ENCODE measurements at regions not wholly inside any gene's neighbourhood (a gene's known extent, or its start where the extent isn't known, plus 50 kb on each side); places are given as distances from the start of the nearest gene placed in this dataset.

DNA sequence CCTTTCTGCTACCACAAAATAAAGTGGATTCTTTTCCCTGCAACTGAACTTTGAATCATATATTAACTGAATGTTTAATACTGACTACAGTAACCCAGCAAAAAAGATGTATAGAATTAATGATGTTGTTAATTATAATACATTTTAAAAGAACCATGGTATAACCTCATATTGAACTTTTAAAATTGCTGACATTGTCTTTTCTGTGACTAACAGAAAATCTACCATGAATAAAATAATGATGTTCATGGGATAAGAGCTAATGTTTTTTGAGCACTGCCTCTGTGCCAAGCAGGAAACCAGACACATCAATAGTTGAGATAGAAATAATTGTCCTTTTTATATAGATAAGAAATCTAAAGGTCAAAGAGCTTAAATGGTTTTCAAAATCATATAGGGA is 691.9 kb downstream of the PDHA2 start:
- no peaks in the 10 kb centered on the region for H3K27me3 ChIP-seq
- intact Hi-C loops (cut with DNase I) = no loop called here

DNA sequence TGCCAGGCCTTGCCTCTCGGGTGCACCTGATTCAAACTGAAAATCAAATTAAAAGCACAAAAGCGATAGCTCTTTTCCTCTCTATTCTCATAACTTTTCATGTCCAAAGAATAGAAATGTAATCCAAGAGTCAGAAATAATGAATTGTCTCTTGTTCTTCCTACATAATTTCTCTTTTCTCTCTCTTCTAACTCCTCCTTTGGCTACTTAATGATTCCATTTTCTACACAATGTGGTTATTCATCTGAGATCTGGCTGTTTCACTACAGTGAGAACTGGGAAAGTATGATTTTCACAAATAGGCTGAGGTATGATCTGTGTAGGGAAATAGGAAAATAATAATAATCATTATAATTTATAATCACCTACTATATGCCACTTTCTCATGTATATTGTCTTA is 703.5 kb downstream of the PDHA2 start:
- Histone ChIP-seq H3K4me3 (replicated peaks in 1 of 3) (no peak overlapping the region), H3K36me3 (no peaks in the 10 kb centered on the region), H3K9me3 (no peaks in the 10 kb centered on the region), H3K4me1 (no peaks in the 10 kb centered on the region), H3K27ac (no peak overlapping the region), H3K27me3 (no peaks in the 10 kb centered on the region)
- no peak for DNase-seq
- intact Hi-C loops (cut with DNase I) = no loop called here
- 75 to 79% methylated on average over 2 of the region's 2 CpGs for WGBS, 2 donors
- TF ChIP-seq, protein P1, sequence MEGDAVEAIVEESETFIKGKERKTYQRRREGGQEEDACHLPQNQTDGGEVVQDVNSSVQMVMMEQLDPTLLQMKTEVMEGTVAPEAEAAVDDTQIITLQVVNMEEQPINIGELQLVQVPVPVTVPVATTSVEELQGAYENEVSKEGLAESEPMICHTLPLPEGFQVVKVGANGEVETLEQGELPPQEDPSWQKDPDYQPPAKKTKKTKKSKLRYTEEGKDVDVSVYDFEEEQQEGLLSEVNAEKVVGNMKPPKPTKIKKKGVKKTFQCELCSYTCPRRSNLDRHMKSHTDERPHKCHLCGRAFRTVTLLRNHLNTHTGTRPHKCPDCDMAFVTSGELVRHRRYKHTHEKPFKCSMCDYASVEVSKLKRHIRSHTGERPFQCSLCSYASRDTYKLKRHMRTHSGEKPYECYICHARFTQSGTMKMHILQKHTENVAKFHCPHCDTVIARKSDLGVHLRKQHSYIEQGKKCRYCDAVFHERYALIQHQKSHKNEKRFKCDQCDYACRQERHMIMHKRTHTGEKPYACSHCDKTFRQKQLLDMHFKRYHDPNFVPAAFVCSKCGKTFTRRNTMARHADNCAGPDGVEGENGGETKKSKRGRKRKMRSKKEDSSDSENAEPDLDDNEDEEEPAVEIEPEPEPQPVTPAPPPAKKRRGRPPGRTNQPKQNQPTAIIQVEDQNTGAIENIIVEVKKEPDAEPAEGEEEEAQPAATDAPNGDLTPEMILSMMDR (IDR thresholded peaks at IDR 0.05) = no peak
- TF ChIP-seq POLR2A (IDR thresholded peaks at IDR 0.05) = no peak

More for the DNA sequence above, 691.9 kb downstream of the PDHA2 start:
- TF ChIP-seq, protein P1 (IDR thresholded peaks at IDR 0.05) = no peak
- no peak for TF ChIP-seq POLR2A (IDR thresholded peaks at IDR 0.05)
- Histone ChIP-seq H3K36me3 (no peaks in the 10 kb centered on the region), H3K9me3 (no peaks in the 10 kb centered on the region), H3K4me1 (no peaks in the 10 kb centered on the region), H3K27ac (no peak overlapping the region), H3K4me3 (replicated peaks in 1 of 3) (no peak overlapping the region)
- DNase-seq = no peak

DNA sequence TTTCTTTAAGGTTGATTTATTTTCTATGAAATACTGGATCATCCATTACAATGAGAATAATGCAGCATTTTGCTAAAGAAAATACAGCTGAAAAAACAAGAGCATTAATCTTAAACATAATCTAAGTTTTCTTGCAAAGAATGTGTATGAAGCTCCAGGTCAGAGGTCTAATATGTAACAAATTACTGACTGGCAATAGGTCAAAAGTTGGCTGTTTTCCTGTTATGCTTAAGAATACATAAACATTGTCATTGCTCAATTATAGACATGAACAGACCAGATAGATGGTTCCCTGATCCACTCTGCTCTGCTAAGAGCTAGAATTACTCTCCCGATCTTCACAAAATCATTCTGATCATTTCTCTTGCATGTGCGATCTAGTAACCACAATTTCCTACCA is 718.6 kb downstream of the PDHA2 start:
- Histone ChIP-seq H3K4me1 (no peaks in the 10 kb centered on the region), H3K27ac (no peak overlapping the region), H3K27me3 (no peaks in the 10 kb centered on the region), H3K36me3 (no peaks in the 10 kb centered on the region), H3K9me3 (no peaks in the 10 kb centered on the region), H3K4me3 (replicated peaks in 1 of 3) (no peak overlapping the region)
- 82 to 85% methylated on average over 2 of the region's 2 CpGs for WGBS, 2 donors
- no peak for DNase-seq
- no peak for TF ChIP-seq POLR2A (IDR thresholded peaks at IDR 0.05)
- TF ChIP-seq, protein P1 (IDR thresholded peaks at IDR 0.05) = no peak
- intact Hi-C loops (cut with DNase I) = no loop called here

DNA sequence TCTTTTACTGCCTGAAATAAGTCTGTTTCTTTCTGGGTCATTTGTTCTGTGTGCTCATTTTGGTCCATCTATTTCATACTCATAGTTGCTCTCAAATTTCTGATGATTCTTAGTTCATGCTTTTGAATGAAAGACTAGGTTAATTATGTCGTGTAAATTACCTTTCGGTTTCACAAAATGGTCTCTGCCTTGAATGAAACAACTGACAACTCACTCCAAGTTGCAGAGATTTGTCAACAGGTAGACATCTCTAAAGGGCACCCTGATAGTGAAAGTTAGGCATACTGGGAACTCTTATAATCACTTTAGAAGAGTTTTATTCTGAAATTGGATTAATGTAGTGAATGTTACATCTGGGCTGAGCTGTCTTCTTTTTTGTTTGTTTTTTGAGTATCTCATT is 726.9 kb downstream of the PDHA2 start:
- intact Hi-C loops (cut with DNase I) = no loop called here
- no peak overlapping the region for H3K4me3 ChIP-seq (replicated peaks in 1 of 3)
- WGBS, 2 donors = 94 to 99% methylated on average over 2 of the region's 2 CpGs
- no peaks in the 10 kb centered on the region for H3K4me1 ChIP-seq
- no peaks in the 10 kb centered on the region for H3K9me3 ChIP-seq
- DNase-seq = no peak
- no peaks in the 10 kb centered on the region for H3K36me3 ChIP-seq
- no peaks in the 10 kb centered on the region for H3K27me3 ChIP-seq
- TF ChIP-seq, protein P1 (IDR thresholded peaks at IDR 0.05) = no peak
- TF ChIP-seq POLR2A (IDR thresholded peaks at IDR 0.05) = no peak
- H3K27ac ChIP-seq = no peak overlapping the region

DNA sequence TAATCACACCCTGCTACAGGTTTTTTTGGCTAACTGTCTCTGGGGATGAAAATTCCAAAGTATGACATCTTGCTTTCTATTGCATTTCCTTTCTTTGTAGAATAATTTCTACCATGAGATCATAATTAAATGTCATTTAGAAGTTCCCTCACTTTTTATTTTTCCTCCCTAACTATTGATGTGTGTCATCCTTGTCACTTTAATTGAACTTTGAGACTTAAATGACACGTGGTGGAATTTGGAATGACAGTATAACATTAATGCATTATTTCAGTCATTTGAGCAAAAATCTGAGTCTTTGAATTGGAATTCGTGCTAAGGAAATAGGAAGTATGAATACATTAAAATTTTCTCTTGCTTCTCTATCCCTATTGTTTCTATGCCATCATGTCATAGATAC is 745.4 kb downstream of the PDHA2 start:
- no peak overlapping the region for H3K27ac ChIP-seq
- TF ChIP-seq POLR2A (IDR thresholded peaks at IDR 0.05) = no peak
- TF ChIP-seq, protein P1 (IDR thresholded peaks at IDR 0.05) = no peak
- no peaks in the 10 kb centered on the region for H3K4me1 ChIP-seq
- no peaks in the 10 kb centered on the region for H3K36me3 ChIP-seq
- H3K9me3 ChIP-seq = no peaks in the 10 kb centered on the region
- no peaks in the 10 kb centered on the region for H3K27me3 ChIP-seq
- intact Hi-C loops (cut with DNase I) = no loop called here
- no peak for DNase-seq
- no peak overlapping the region for H3K4me3 ChIP-seq (replicated peaks in 1 of 3)
- 73 to 84% methylated on average over 2 of the region's 2 CpGs for WGBS, 2 donors
